Erythroblast (primary cell): ENCODE measurements at regions not wholly inside any gene's neighbourhood (a gene's known extent, or its start where the extent isn't known, plus 50 kb on each side); places are given as distances from the start of the nearest gene placed in this dataset.

Experiments used
- GATA1 ChIP-seq: IDR thresholded peaks from 2 replicates; pipeline ENCODE4 v1.6.1; 2011; ENCODE audit warnings: low read depth, mild to moderate bottlenecking, control low read depth, low read length, moderate library complexity
- POLR2A ChIP-seq: IDR thresholded peaks from 2 replicates; pipeline ENCODE4 v1.6.1; 2011; ENCODE audit warnings: mild to moderate bottlenecking, low read length

DNA sequence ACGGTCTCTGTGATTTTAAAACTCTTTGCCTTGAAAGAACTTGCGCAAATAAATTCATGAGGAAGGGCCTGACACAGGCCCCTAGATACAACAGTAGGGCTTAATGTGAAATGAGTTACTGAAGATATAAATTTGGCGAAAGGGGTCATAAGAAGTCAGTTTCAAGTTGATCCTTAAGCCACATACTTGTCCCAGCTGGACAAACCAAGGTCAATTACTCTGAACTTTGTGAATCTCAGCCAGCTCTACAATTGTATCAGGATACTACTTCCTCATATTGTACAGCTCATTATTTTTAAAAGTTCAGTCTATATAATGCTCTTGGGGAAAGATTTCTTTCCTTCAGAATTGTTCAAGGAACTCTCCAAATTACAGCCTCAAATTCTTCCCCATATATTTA is 432.8 kb downstream of the METTL4 start:
- TF ChIP-seq POLR2A (no peak), GATA1 (no peak)
